ENCODE measurements at regions not wholly inside any gene's neighbourhood (a gene's known extent, or its start where the extent isn't known, plus 50 kb on each side); places are given as distances from the start of the nearest gene placed in this dataset.

DNA sequence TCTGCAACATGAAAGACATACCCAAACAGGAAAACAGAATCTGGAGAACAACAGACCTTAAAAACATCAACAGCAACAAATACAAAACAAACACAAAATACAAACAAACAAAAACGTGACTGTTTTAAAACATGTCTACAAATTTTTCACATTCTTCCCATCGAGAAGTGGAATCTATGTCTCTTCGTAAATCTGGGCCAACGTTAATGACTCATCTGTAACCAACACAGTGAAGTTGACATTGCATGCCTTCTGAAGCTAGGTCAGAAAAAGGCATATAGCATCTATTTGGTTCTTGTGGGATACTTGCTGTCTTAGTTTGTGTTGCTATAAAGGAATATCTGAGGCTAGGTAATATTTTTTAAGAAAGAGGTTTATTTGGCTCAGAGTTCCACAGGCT is 139.2 kb upstream of the FOXN2 start:
- H3K36me3 ChIP-seq: no peaks in the 10 kb centered on the region

DNA sequence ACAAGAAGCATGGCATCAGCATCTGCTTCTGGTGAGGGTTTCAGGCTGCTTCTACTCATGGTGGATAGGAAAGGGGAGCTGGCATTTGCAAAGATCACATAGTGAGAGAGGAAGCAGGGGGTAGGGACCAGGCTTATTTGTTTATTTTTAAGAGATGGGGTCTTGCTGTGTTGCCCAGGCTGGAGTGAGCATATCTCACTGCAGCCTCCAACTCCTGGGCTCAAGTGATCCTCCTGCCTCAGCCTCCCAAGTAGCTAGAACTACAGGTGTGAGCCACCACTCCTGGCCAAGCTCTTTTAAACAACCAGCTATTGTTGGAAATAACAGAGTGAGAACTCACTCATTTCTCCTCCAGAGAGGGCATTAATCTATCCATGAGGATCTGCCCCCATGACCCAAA is 138.8 kb upstream of the FOXN2 start:
- no peak overlapping the region for H3K27ac ChIP-seq
- no peak for TF ChIP-seq EP300 (IDR thresholded peaks at IDR 0.05)
- TF ChIP-seq POLR2AphosphoS5 (IDR thresholded peaks at IDR 0.05): no peak
- TF ChIP-seq POLR2A (IDR thresholded peaks at IDR 0.05): no peak
- TF ChIP-seq CTCF (IDR thresholded peaks at IDR 0.05): no peak
- no peaks in the 10 kb centered on the region for H3K9me3 ChIP-seq
- H3K4me3 ChIP-seq: no peak overlapping the region
- H3K4me1 ChIP-seq: no peaks in the 10 kb centered on the region
- no peaks in the 10 kb centered on the region for H3K36me3 ChIP-seq
- no peaks in the 10 kb centered on the region for H3K27me3 ChIP-seq
- intact Hi-C loops (cut with DNase I; ENCODE audit: low total_unique reads): no loop called here
- no peak for DNase-seq

More for the DNA sequence above, 139.2 kb upstream of the FOXN2 start:
- TF ChIP-seq POLR2AphosphoS5 (IDR thresholded peaks at IDR 0.05): no peak
- TF ChIP-seq EP300 (IDR thresholded peaks at IDR 0.05): no peak
- no peak for TF ChIP-seq CTCF (IDR thresholded peaks at IDR 0.05)
- no peak for TF ChIP-seq POLR2A (IDR thresholded peaks at IDR 0.05)
- H3K27ac ChIP-seq: no peak overlapping the region
- H3K4me1 ChIP-seq: no peaks in the 10 kb centered on the region
- intact Hi-C loops (cut with DNase I; ENCODE audit: low total_unique reads): no loop called here
- no peak for DNase-seq
- no peak overlapping the region for H3K4me3 ChIP-seq
- H3K27me3 ChIP-seq: no peaks in the 10 kb centered on the region
- WGBS, 5 donors: 51 to 64% (median 53%) methylated on average over 4 of the region's 4 CpGs
- no peaks in the 10 kb centered on the region for H3K9me3 ChIP-seq

- TF ChIP-seq CTCF (IDR thresholded peaks at IDR 0.05) (no peak), EP300 (IDR thresholded peaks at IDR 0.05) (no peak), POLR2A (IDR thresholded peaks at IDR 0.05) (no peak)
- 69 to 100% (median 88%) methylated on average over 1 of the region's 1 CpG for WGBS, 5 donors
- Histone ChIP-seq H3K4me1 (no peaks in the 10 kb centered on the region), H3K4me3 (no peak overlapping the region), H3K27ac (no peak overlapping the region), H3K36me3 (no peaks in the 10 kb centered on the region), H3K27me3 (no peaks in the 10 kb centered on the region), H3K9me3 (no peaks in the 10 kb centered on the region)
- intact Hi-C loops (cut with DNase I; ENCODE audit: low total_unique reads): no loop called here
- DNase-seq: no peak
Observed at GRCh38 chr2:48176876-48177275, 137.6 kb upstream of the FOXN2 start.

- no peaks in the 10 kb centered on the region for H3K36me3 ChIP-seq
- no peaks in the 10 kb centered on the region for H3K9me3 ChIP-seq
- no peak overlapping the region for H3K4me3 ChIP-seq
- H3K4me1 ChIP-seq: no peaks in the 10 kb centered on the region
- no peak overlapping the region for H3K27ac ChIP-seq
- intact Hi-C loops (cut with DNase I; ENCODE audit: low total_unique reads): no loop called here
- H3K27me3 ChIP-seq: no peaks in the 10 kb centered on the region
- no peak for DNase-seq
- no peak for TF ChIP-seq EP300 (IDR thresholded peaks at IDR 0.05)
- no peak for TF ChIP-seq CTCF (IDR thresholded peaks at IDR 0.05)
- TF ChIP-seq POLR2A (IDR thresholded peaks at IDR 0.05): no peak
- TF ChIP-seq POLR2AphosphoS5 (IDR thresholded peaks at IDR 0.05): no peak
- 80 to 91% (median 89%) methylated on average over 3 of the region's 3 CpGs for WGBS, 5 donors
Observed at GRCh38 chr2:48178611-48179010, 135.9 kb upstream of the FOXN2 start.

DNA sequence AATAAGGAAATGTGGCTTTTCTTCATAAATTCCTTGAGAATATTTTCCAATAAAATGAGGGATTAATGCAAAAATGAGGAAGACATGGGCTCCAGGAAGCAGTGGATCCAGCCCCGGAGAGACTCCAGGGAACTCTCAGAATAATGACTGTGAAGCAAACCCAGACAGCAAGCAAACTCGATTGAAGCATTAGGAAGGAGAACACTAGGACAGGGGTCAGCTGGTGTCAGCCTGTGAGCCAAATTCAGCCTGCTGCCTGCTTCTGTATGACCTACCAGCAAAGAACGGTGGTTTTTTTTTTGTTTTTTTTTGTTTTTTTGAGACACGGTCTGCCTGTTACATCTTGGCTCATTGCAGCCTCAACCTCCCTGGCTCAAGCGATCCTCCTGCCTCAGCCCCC is 133.9 kb upstream of the FOXN2 start:
- H3K27ac ChIP-seq: no peak overlapping the region
- no peaks in the 10 kb centered on the region for H3K9me3 ChIP-seq
- TF ChIP-seq POLR2AphosphoS5 (IDR thresholded peaks at IDR 0.05) (no peak), EP300 (IDR thresholded peaks at IDR 0.05) (no peak), CTCF (IDR thresholded peaks at IDR 0.05) (no peak), POLR2A (IDR thresholded peaks at IDR 0.05) (no peak)
- H3K36me3 ChIP-seq: no peaks in the 10 kb centered on the region
- H3K27me3 ChIP-seq: no peaks in the 10 kb centered on the region
- 65 to 76% (median 71%) methylated on average over 5 of the region's 5 CpGs for WGBS, 5 donors
- intact Hi-C loops (cut with DNase I; ENCODE audit: low total_unique reads): no loop called here
- H3K4me1 ChIP-seq: no peaks in the 10 kb centered on the region
- DNase-seq: no peak
- no peak overlapping the region for H3K4me3 ChIP-seq

Data from stomach (tissue), 8 donors.